ENCODE measurements at regions not wholly inside any gene's neighbourhood (a gene's known extent, or its start where the extent isn't known, plus 50 kb on each side); places are given as distances from the start of the nearest gene placed in this dataset.

DNA sequence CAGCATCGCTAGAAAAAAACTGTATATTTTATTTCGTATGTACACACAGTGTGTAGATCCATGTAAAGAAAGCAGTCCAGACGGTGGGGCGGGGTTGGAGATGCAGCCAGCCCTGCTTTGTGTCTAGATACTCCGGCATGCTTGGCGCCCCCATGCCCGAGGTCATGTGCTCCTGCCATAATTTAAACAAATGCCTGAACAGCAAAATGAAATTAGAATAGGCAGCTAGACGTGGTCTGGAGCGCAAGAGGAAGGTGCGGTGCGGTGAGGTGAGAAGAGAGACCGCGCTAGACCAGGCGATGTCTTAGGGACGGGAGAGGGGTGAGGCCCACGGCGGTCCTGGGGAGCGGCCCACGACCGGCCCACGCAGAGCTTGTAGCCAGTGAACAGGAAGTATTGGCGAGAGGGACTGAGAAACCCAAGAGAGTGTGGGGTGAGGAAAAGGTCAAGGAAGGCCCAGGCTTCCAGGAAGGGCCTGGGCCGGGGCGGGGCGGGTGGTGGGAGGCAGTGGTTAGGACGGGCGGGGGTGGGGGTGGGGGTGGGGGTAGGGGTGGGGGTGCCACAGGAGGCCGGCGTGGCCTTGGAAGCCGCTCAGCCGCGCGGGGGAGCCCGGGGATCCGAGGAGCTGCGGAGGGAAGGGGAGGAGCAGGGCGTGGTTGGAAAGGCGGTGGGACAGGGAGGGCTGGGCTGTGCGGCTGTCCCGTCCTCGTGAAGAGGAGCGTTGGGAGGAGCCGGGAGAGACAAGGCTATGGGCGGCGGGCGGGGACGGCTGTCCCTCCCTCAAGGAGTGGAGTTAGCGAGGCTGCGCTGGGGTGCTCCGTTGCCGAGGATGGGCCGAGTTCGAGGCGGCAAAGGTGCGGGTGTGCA, 254.7 kb upstream of the SGCG start (continued):
- TF ChIP-seq, protein P1, sequence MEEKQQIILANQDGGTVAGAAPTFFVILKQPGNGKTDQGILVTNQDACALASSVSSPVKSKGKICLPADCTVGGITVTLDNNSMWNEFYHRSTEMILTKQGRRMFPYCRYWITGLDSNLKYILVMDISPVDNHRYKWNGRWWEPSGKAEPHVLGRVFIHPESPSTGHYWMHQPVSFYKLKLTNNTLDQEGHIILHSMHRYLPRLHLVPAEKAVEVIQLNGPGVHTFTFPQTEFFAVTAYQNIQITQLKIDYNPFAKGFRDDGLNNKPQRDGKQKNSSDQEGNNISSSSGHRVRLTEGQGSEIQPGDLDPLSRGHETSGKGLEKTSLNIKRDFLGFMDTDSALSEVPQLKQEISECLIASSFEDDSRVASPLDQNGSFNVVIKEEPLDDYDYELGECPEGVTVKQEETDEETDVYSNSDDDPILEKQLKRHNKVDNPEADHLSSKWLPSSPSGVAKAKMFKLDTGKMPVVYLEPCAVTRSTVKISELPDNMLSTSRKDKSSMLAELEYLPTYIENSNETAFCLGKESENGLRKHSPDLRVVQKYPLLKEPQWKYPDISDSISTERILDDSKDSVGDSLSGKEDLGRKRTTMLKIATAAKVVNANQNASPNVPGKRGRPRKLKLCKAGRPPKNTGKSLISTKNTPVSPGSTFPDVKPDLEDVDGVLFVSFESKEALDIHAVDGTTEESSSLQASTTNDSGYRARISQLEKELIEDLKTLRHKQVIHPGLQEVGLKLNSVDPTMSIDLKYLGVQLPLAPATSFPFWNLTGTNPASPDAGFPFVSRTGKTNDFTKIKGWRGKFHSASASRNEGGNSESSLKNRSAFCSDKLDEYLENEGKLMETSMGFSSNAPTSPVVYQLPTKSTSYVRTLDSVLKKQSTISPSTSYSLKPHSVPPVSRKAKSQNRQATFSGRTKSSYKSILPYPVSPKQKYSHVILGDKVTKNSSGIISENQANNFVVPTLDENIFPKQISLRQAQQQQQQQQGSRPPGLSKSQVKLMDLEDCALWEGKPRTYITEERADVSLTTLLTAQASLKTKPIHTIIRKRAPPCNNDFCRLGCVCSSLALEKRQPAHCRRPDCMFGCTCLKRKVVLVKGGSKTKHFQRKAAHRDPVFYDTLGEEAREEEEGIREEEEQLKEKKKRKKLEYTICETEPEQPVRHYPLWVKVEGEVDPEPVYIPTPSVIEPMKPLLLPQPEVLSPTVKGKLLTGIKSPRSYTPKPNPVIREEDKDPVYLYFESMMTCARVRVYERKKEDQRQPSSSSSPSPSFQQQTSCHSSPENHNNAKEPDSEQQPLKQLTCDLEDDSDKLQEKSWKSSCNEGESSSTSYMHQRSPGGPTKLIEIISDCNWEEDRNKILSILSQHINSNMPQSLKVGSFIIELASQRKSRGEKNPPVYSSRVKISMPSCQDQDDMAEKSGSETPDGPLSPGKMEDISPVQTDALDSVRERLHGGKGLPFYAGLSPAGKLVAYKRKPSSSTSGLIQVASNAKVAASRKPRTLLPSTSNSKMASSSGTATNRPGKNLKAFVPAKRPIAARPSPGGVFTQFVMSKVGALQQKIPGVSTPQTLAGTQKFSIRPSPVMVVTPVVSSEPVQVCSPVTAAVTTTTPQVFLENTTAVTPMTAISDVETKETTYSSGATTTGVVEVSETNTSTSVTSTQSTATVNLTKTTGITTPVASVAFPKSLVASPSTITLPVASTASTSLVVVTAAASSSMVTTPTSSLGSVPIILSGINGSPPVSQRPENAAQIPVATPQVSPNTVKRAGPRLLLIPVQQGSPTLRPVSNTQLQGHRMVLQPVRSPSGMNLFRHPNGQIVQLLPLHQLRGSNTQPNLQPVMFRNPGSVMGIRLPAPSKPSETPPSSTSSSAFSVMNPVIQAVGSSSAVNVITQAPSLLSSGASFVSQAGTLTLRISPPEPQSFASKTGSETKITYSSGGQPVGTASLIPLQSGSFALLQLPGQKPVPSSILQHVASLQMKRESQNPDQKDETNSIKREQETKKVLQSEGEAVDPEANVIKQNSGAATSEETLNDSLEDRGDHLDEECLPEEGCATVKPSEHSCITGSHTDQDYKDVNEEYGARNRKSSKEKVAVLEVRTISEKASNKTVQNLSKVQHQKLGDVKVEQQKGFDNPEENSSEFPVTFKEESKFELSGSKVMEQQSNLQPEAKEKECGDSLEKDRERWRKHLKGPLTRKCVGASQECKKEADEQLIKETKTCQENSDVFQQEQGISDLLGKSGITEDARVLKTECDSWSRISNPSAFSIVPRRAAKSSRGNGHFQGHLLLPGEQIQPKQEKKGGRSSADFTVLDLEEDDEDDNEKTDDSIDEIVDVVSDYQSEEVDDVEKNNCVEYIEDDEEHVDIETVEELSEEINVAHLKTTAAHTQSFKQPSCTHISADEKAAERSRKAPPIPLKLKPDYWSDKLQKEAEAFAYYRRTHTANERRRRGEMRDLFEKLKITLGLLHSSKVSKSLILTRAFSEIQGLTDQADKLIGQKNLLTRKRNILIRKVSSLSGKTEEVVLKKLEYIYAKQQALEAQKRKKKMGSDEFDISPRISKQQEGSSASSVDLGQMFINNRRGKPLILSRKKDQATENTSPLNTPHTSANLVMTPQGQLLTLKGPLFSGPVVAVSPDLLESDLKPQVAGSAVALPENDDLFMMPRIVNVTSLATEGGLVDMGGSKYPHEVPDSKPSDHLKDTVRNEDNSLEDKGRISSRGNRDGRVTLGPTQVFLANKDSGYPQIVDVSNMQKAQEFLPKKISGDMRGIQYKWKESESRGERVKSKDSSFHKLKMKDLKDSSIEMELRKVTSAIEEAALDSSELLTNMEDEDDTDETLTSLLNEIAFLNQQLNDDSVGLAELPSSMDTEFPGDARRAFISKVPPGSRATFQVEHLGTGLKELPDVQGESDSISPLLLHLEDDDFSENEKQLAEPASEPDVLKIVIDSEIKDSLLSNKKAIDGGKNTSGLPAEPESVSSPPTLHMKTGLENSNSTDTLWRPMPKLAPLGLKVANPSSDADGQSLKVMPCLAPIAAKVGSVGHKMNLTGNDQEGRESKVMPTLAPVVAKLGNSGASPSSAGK (IDR thresholded peaks at IDR 0.05), result peak; percentile 85
- TF ChIP-seq KAT8 (IDR thresholded peaks at IDR 0.05; ENCODE audit: low read depth), result no peak
- peak; percentile 76; the same call in 1 of the 2 replicates for TF ChIP-seq ZNF766 (CRISPR knock-in tag; conservative IDR thresholded peaks at IDR 0.05)
- TF ChIP-seq YBX1 (IDR thresholded peaks at IDR 0.05), result no peak
- TF ChIP-seq PRMT5 (CRISPR knock-in tag; IDR thresholded peaks at IDR 0.05), result no peak
- no peak for TF ChIP-seq COPS2 (conservative IDR thresholded peaks at IDR 0.05)
- TF ChIP-seq RNF2 (IDR thresholded peaks at IDR 0.05), result peak; percentile 66; the same call in 1 of the 2 replicates
- no peak for TF ChIP-seq POU5F1 (IDR thresholded peaks at IDR 0.05; ENCODE audit: borderline replicate concordance, low read depth, low read length, partially characterized antibody)
- TF ChIP-seq NEUROD1 (IDR thresholded peaks at IDR 0.05; ENCODE audit: borderline replicate concordance, low read depth, low read length, partially characterized antibody), result peak; percentile 28
- TF ChIP-seq ARID2 (IDR thresholded peaks at IDR 0.05), result no peak
- TF ChIP-seq, protein P2, sequence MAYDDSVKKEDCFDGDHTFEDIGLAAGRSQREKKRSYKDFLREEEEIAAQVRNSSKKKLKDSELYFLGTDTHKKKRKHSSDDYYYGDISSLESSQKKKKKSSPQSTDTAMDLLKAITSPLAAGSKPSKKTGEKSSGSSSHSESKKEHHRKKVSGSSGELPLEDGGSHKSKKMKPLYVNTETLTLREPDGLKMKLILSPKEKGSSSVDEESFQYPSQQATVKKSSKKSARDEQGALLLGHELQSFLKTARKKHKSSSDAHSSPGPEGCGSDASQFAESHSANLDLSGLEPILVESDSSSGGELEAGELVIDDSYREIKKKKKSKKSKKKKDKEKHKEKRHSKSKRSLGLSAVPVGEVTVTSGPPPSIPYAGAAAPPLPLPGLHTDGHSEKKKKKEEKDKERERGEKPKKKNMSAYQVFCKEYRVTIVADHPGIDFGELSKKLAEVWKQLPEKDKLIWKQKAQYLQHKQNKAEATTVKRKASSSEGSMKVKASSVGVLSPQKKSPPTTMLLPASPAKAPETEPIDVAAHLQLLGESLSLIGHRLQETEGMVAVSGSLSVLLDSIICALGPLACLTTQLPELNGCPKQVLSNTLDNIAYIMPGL (CRISPR knock-in tag; IDR thresholded peaks at IDR 0.05), result no peak
- TF ChIP-seq MAZ (CRISPR knock-in tag; conservative IDR thresholded peaks at IDR 0.05 in 1 of 2, IDR thresholded peaks at IDR 0.05 in 1 of 2), result peak in 1 of 2 experiments; percentile 56; a peak in 1 of 4 replicates
- TF ChIP-seq KDM2B (CRISPR knock-in tag; IDR thresholded peaks at IDR 0.05), result no peak
